ENCODE measurements at regions not wholly inside any gene's neighbourhood (a gene's known extent, or its start where the extent isn't known, plus 50 kb on each side); places are given as distances from the start of the nearest gene placed in this dataset.

DNA sequence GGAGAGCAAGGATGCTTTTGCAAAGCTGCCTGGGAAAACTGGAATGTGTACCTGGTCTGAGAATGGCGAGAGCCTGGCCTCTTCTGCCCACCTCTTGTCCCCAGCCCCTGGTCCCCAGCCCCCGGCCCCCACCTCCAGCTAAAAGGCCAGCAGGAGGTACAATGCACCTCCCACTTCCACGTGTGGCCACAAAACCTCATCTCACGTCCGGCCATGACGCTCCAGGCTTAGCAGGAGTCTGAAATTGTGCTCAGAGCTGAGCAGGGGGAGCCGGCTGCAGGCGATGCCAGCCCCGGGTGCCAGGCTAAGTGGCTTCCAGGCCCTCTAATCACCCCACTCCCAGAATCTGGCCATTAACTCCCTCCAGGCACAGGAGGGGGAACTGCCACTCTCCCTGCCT lies 83.1 kb upstream of the PRR20G start:
- TF ChIP-seq, protein P1, sequence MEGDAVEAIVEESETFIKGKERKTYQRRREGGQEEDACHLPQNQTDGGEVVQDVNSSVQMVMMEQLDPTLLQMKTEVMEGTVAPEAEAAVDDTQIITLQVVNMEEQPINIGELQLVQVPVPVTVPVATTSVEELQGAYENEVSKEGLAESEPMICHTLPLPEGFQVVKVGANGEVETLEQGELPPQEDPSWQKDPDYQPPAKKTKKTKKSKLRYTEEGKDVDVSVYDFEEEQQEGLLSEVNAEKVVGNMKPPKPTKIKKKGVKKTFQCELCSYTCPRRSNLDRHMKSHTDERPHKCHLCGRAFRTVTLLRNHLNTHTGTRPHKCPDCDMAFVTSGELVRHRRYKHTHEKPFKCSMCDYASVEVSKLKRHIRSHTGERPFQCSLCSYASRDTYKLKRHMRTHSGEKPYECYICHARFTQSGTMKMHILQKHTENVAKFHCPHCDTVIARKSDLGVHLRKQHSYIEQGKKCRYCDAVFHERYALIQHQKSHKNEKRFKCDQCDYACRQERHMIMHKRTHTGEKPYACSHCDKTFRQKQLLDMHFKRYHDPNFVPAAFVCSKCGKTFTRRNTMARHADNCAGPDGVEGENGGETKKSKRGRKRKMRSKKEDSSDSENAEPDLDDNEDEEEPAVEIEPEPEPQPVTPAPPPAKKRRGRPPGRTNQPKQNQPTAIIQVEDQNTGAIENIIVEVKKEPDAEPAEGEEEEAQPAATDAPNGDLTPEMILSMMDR (IDR thresholded peaks at IDR 0.05), result no peak
- no peak for TF ChIP-seq POLR2A (IDR thresholded peaks at IDR 0.05)
- TF ChIP-seq POLR2AphosphoS5 (IDR thresholded peaks at IDR 0.05), result no peak
